ENCODE measurements at regions not wholly inside any gene's neighbourhood (a gene's known extent, or its start where the extent isn't known, plus 50 kb on each side); places are given as distances from the start of the nearest gene placed in this dataset.

DNA sequence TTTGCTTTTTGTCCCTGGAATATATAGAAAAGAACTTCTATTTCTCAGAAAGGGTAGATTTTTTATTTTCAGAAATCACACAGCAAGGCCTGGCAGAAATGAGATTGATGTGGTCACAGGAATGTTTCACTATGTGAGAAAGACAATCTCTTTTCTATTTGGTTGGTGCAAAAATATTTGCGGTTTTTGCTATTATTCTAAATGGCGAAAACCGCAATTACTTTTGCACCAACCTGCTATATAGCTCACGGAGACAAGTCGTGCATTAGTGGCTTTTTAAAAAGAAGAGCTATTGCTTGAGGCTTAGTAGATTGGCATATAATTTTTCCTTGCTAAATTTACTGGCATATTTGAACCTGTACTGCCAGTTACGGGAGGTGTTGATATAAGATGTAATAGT, 100.4 kb downstream of the ITM2A start:
- no peak overlapping the region for H3K4me3 ChIP-seq (ENCODE audit: low read depth, low read length)
- TF ChIP-seq, protein P1, sequence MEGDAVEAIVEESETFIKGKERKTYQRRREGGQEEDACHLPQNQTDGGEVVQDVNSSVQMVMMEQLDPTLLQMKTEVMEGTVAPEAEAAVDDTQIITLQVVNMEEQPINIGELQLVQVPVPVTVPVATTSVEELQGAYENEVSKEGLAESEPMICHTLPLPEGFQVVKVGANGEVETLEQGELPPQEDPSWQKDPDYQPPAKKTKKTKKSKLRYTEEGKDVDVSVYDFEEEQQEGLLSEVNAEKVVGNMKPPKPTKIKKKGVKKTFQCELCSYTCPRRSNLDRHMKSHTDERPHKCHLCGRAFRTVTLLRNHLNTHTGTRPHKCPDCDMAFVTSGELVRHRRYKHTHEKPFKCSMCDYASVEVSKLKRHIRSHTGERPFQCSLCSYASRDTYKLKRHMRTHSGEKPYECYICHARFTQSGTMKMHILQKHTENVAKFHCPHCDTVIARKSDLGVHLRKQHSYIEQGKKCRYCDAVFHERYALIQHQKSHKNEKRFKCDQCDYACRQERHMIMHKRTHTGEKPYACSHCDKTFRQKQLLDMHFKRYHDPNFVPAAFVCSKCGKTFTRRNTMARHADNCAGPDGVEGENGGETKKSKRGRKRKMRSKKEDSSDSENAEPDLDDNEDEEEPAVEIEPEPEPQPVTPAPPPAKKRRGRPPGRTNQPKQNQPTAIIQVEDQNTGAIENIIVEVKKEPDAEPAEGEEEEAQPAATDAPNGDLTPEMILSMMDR (conservative IDR thresholded peaks at IDR 0.05; ENCODE audit: low read depth, low read length) = no peak
- DNase-seq (ENCODE audit: low read depth) = no peak

DNA sequence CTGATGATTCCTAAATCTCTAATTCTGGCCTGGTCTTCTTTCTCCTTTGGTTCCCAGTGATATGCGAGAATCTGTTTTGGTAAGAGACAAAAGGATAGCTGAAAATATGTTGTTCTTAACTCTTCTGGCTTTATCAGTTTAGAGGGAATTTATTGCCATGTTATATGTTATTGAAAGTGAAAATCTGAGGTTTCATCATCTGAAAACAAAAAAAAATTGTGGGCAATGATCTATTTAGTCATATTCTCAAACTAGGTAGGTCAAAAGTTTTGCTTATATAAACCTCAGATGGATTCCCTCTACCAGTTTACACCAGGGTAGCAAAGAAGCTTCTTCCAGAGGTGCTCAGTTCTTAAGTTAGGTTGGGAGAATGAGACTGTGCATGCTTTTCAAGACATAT, 103.6 kb downstream of the ITM2A start:
- no peak for DNase-seq (ENCODE audit: low read depth)

DNA sequence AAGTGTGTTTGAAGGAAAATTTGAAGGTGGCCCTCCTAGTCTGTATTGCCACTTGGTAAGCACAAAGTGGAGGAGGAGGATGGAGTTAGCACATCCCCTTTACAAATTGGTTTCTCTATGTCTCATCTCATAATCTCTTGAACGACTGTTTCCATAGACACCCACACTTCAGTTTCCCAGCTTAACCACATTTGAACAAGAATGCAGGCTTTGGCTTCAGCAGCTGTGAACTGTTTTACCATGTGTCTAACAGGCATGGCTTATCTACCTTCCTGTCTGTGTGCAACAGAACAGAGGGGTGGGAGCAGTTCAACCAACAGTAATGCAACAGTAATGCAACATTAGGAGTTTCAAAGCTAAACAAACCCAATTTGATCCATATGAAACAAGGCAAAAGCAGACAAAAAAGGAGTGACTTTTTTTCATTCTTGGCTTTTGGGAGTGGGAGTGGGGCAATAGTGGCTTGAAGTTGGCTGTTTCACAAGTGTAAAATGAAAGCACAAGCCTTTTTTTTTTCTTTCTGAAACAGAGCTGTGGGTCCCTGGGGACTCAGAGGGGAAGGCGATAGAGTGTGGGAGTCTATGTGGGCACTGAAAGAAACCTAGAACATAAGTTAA, 108.0 kb downstream of the ITM2A start:
- no peak for DNase-seq (ENCODE audit: low read depth)
- no peak overlapping the region for H3K4me3 ChIP-seq (ENCODE audit: low read depth, low read length)
- TF ChIP-seq, protein P1 (conservative IDR thresholded peaks at IDR 0.05; ENCODE audit: low read depth, low read length) = no peak

More for the DNA sequence above, 103.6 kb downstream of the ITM2A start:
- no peak overlapping the region for H3K4me3 ChIP-seq (ENCODE audit: low read depth, low read length)
- TF ChIP-seq, protein P1 (conservative IDR thresholded peaks at IDR 0.05; ENCODE audit: low read depth, low read length) = no peak

DNA sequence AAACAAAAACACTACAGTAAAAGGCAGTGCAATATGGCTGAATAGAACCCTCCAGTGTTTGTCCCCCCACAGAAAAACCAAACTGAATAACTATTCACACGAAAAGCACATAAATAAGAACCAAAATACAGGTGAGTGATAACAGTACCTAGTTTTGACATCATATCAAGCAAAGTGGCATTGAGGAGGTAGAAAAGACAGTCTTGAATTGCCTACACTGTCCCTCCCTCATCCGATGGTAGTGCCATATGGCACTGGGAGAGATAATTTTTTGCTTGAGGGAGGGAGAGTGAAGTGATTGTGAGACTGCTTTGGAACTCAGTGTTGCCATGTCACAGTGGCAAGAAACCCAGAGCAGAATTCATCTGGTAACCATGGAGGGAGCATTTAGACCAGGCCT, 99.2 kb downstream of the GPR174 start:
- H3K4me3 ChIP-seq (ENCODE audit: low read depth, low read length) = no peak overlapping the region
- TF ChIP-seq, protein P1 (conservative IDR thresholded peaks at IDR 0.05; ENCODE audit: low read depth, low read length) = no peak
- no peak for DNase-seq (ENCODE audit: low read depth)

DNA sequence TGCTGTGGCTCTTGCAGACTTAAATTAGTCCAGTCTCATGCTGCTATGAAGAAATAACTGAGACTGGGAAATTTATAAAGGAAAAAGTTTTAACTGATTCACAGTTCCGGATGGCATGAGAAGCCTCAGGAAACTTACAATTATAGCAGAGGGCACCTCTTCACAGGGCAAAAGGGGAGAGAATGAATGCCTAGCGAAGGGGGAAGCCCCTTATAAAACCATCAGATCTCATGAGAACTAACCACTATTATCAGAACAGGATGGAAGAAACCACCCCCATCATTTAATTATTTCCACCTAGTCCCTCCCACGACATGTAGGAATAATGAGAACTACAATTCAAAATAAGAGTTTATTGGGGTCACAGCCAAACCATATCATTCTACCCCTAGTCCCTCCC, 91.4 kb downstream of the GPR174 start:
- TF ChIP-seq, protein P1 (conservative IDR thresholded peaks at IDR 0.05; ENCODE audit: low read depth, low read length) = no peak
- H3K4me3 ChIP-seq (ENCODE audit: low read depth, low read length) = no peak overlapping the region
- DNase-seq (ENCODE audit: low read depth) = no peak

DNA sequence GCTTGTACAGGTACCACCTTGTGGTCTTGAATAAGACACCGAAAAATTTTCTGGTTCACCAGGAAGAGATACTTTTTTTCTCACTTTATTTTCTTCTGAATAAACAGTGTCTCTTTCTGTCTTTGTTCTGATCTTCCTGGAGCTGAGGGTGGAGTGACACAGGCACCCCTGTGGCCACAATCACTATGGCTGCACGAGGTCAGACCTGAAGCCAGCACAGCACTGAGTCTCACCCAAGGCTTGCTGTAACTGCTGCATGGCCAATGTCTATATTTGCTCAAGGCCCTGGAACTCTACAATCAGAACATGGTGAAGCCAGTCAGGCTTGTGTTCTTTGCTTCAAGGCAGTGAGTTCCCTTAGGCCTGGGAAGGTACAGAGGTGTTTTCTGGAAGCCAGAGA, 87.2 kb downstream of the GPR174 start:
- DNase-seq (ENCODE audit: low read depth) = no peak
- TF ChIP-seq, protein P1 (conservative IDR thresholded peaks at IDR 0.05; ENCODE audit: low read depth, low read length) = no peak
- no peak overlapping the region for H3K4me3 ChIP-seq (ENCODE audit: low read depth, low read length)
